AG04450 (cell line): ENCODE measurements at regions not wholly inside any gene's neighbourhood (a gene's known extent, or its start where the extent isn't known, plus 50 kb on each side); places are given as distances from the start of the nearest gene placed in this dataset.

Experiments
- CTCF ChIA-PET: fragments of 300-600, 350-600 bp; formaldehyde crosslinking; extraction: SDS; loops from one replicate; lab custom pipeline; 2022; ENCODE audit warnings: antibody characterized with exemption, inconsistent platforms; lab: Charles Lee
- POLR2A ChIA-PET: fragments of 350-600 bp; formaldehyde crosslinking; extraction: SDS; loops from one replicate; lab custom pipeline; 2021; ENCODE audit warnings: antibody characterized with exemption, inconsistent platforms; lab: Yijun Ruan, JAX
- DNase-seq: peaks from one replicate; pipeline ENCODE4 v3.0.0-alpha.2; 2011; ENCODE audit warnings: low read depth, low spot score
- H3K27ac ChIP-seq: one replicate; pipeline ENCODE4 v1.5.1; 2012; ENCODE audit warnings: low read depth, low read length, control low read depth
- H3K27me3 ChIP-seq: one replicate; pipeline ENCODE4 v1.6.0; 2012; ENCODE audit warnings: low read length; ENCODE audit not compliant: control insufficient read depth, insufficient read depth
- H3K4me3 ChIP-seq: 2 replicates; pipeline ENCODE4 v1.5.1; 2011; ENCODE audit warnings: mild to moderate bottlenecking, low read depth, low read length, control low read depth
- H3K9me3 ChIP-seq: 2 replicates; pipeline ENCODE4 v1.5.1; 2012; ENCODE audit warnings: low read length; ENCODE audit not compliant: control insufficient read depth, insufficient read depth
- CTCF ChIP-seq: IDR thresholded peaks from 2 replicates; pipeline ENCODE4 v1.5.1; 2011; ENCODE audit warnings: low read depth, low read length, control low read depth, inconsistent platforms

DNA sequence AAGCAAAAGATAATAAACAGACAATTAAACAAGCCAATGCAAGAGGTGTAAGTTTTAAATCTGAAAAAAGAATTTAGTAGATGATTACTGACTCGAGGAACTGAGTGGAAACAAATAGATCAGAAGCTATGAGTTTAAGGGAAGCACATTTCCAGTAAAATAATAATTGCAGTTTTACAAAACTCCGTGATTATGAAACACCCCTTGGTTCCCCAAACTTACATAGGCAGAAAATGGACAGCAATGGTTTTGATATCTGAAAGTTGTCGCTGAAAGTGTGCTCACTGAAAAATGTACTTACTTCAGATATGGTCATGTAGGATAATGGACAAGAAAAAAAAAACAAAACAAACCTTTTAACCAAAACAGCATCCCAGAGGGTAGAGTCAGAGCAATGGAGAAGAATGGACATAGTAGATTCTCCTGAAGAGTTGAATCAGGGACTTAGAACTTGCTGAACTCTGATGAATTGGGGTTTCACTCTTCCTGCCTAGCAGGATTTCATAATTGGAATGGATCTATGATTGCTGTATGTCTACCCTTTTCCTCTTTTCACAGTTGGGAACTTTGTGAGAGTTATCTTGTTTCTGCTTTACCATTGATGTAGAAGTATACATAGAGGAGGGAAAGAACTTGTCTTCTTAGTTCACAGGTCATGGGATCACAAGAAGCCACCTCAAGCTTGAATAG is 305.6 kb upstream of the ZEB2 start:
- no peak for DNase-seq
- H3K9me3 ChIP-seq = no peaks in the 10 kb centered on the region
- no peak for TF ChIP-seq CTCF
- ChIA-PET CTCF (no interaction called here), POLR2A (no interaction called here)
- H3K27ac ChIP-seq = no peak overlapping the region
- no peaks in the 10 kb centered on the region for H3K27me3 ChIP-seq
- no peak overlapping the region for H3K4me3 ChIP-seq

DNA sequence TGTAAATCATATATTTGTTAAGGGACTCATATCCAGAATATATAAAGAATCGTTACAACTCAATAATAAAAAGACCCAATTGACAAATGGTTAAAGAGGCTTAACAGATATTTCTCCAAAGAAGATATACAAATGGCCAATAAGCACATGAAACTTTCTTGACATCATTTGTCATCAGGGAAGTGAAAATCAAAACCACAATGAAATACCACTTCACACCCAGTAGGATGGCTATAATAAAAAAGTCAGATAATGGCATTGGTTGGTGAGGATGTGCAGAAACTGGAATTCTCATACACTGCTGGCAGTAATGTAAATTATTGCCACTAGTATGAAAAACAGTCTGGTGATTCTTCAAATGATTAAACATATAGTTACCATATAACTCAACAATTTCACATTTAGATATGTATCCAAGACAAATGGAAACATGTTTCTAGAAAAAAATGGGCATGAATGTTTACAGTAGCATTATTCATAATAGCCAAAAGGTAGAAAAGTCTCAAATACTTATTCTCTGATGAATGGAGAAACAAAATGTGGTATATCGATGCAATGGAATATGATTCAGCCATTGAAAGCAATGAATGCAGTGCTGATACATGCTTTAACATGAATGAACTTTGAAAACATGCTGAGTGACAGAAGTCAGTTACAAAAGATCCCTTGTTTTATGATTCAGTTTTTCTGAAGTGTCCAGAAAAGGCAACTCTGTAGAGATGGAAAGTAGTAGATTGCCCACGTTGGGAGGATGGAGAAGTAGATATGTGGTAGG is 304.6 kb upstream of the ZEB2 start:
- Histone ChIP-seq H3K9me3 (no peaks in the 10 kb centered on the region), H3K27ac (no peak overlapping the region), H3K4me3 (no peak overlapping the region), H3K27me3 (no peaks in the 10 kb centered on the region)
- CTCF ChIA-PET = no interaction called here
- no peak for TF ChIP-seq CTCF
- POLR2A ChIA-PET = no interaction called here
- no peak for DNase-seq

- POLR2A ChIA-PET = no interaction called here
These were observed 303.0 kb upstream of the ZEB2 start for GRCh38 chr2:144822966-144823365.

DNA sequence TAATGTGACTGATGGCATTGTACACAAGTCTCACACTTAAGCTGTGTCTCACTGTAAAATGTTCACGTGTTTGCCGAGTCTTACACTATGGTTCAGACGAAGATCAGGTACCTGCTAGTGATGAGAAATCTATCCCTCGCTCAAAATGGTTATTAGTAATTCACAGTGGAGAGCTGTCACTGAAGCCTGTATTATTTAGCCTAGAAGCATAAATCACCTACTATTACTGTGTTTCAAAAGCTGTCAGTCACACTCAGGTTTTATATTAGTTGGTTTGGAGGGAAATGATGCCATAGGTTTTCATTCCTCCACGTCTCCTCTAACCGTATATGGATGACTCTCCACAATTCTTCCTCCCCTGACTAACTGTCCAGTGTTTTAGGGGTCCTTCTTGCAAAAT is 292.4 kb upstream of the ZEB2 start:
- no peak for DNase-seq
- CTCF ChIA-PET = no interaction called here

More at GRCh38 chr2:144822966-144823365, 303.0 kb upstream of the ZEB2 start:
- H3K27ac ChIP-seq = no peak overlapping the region
- no peak for TF ChIP-seq CTCF
- H3K27me3 ChIP-seq = no peaks in the 10 kb centered on the region
- CTCF ChIA-PET = no interaction called here
- no peak overlapping the region for H3K4me3 ChIP-seq
- DNase-seq = no peak
- H3K9me3 ChIP-seq = no peaks in the 10 kb centered on the region

More for the DNA sequence above, 292.4 kb upstream of the ZEB2 start:
- H3K27me3 ChIP-seq = no peaks in the 10 kb centered on the region
- POLR2A ChIA-PET = no interaction called here
- no peak overlapping the region for H3K27ac ChIP-seq
- TF ChIP-seq CTCF = no peak
- no peaks in the 10 kb centered on the region for H3K9me3 ChIP-seq
- H3K4me3 ChIP-seq = no peak overlapping the region
